ENCODE measurements at regions not wholly inside any gene's neighbourhood (a gene's known extent, or its start where the extent isn't known, plus 50 kb on each side); places are given as distances from the start of the nearest gene placed in this dataset.

- no peak for DNase-seq (ENCODE audit: low read depth in 2 of 2)
These were observed 610.4 kb downstream of the TBC1D4 start for GRCh38 chr13:74871369-74872070.

- DNase-seq (ENCODE audit: low read depth in 2 of 2): no peak
These were observed 611.1 kb downstream of the TBC1D4 start for GRCh38 chr13:74870865-74871264.

- DNase-seq (ENCODE audit: low read depth in 2 of 2): no peak
These were observed 612.1 kb downstream of the TBC1D4 start for GRCh38 chr13:74869846-74870245.

GRCh38 chr13:74868049-74868448, 613.9 kb downstream of the TBC1D4 start:
- no peak for DNase-seq (ENCODE audit: low read depth in 2 of 2)

GRCh38 chr13:74867460-74867859, 614.5 kb downstream of the TBC1D4 start:
- DNase-seq (ENCODE audit: low read depth in 2 of 2): no peak

GRCh38 chr13:74866101-74866500, 615.9 kb downstream of the TBC1D4 start:
- DNase-seq (ENCODE audit: low read depth in 2 of 2): no peak

GRCh38 chr13:74865656-74866055, 616.3 kb downstream of the TBC1D4 start:
- DNase-seq (ENCODE audit: low read depth in 2 of 2): no peak

GRCh38 chr13:74860789-74861188, 621.2 kb downstream of the TBC1D4 start:
- no peak for DNase-seq (ENCODE audit: low read depth in 2 of 2)

- no peak for DNase-seq (ENCODE audit: low read depth in 2 of 2)
These were observed 631.1 kb downstream of the TBC1D4 start for GRCh38 chr13:74850893-74851292.

GRCh38 chr13:74847966-74848365, 634.0 kb downstream of the TBC1D4 start:
- no peak for DNase-seq (ENCODE audit: low read depth in 2 of 2)

GRCh38 chr13:74845806-74846205, 636.2 kb downstream of the TBC1D4 start:
- no peak for DNase-seq (ENCODE audit: low read depth in 2 of 2)

GRCh38 chr13:74841651-74842050, 640.3 kb downstream of the TBC1D4 start:
- DNase-seq (ENCODE audit: low read depth in 2 of 2): no peak

GRCh38 chr13:74841123-74841522, 640.8 kb downstream of the TBC1D4 start:
- no peak for DNase-seq (ENCODE audit: low read depth in 2 of 2)

GRCh38 chr13:74839656-74840055, 642.3 kb downstream of the TBC1D4 start:
- no peak for DNase-seq (ENCODE audit: low read depth in 2 of 2)

- no peak for DNase-seq (ENCODE audit: low read depth in 2 of 2)
These were observed 643.9 kb downstream of the TBC1D4 start for GRCh38 chr13:74838096-74838495.

- no peak for DNase-seq (ENCODE audit: low read depth in 2 of 2)
These were observed 645.3 kb downstream of the TBC1D4 start for GRCh38 chr13:74836628-74837027.

- no peak for DNase-seq (ENCODE audit: low read depth in 2 of 2)
These were observed 646.4 kb downstream of the TBC1D4 start for GRCh38 chr13:74835579-74835978.

GRCh38 chr13:74825938-74826246, 656.1 kb downstream of the TBC1D4 start:
- no peak for DNase-seq (ENCODE audit: low read depth in 2 of 2)

- no peak for DNase-seq (ENCODE audit: low read depth in 2 of 2)
These were observed 656.6 kb downstream of the TBC1D4 start for GRCh38 chr13:74825152-74825937.

- no peak for DNase-seq (ENCODE audit: low read depth in 2 of 2)
These were observed 661.2 kb downstream of the TBC1D4 start for GRCh38 chr13:74820809-74821208.

- DNase-seq (ENCODE audit: low read depth in 2 of 2): no peak
These were observed 662.4 kb downstream of the TBC1D4 start for GRCh38 chr13:74819549-74819948.

- no peak for DNase-seq (ENCODE audit: low read depth in 2 of 2)
These were observed 665.2 kb downstream of the TBC1D4 start for GRCh38 chr13:74816737-74817136.

- no peak for DNase-seq (ENCODE audit: low read depth in 2 of 2)
These were observed 662.0 kb upstream of the KLF12 start for GRCh38 chr13:74796157-74796556.

- DNase-seq (ENCODE audit: low read depth in 2 of 2): no peak
These were observed 661.3 kb upstream of the KLF12 start for GRCh38 chr13:74795526-74795925.

Measured in stimulated activated CD8-positive, alpha-beta memory T cell treated with anti-CD3 and anti-CD28 coated beads, Interleukin-7, amount 100 ng/mL, for 4 hours (primary cell).